ENCODE measurements at regions not wholly inside any gene's neighbourhood (a gene's known extent, or its start where the extent isn't known, plus 50 kb on each side); places are given as distances from the start of the nearest gene placed in this dataset.

GRCh38 chr1:163796394-163796821, 474.7 kb downstream of the NUF2 start:
- no peak for TF ChIP-seq CTCF (IDR thresholded peaks at IDR 0.05)
- no peak for TF ChIP-seq TEAD4 (CRISPR knock-in tag; IDR thresholded peaks at IDR 0.05)
- no peak for TF ChIP-seq FOXP4 (CRISPR knock-in tag; IDR thresholded peaks at IDR 0.05)
- TF ChIP-seq USF2 (CRISPR knock-in tag; IDR thresholded peaks at IDR 0.05): no peak
- TF ChIP-seq ESRRA (CRISPR knock-in tag; IDR thresholded peaks at IDR 0.05; ENCODE audit: borderline replicate concordance): no peak
- TF ChIP-seq TP53 (CRISPR knock-in tag; IDR thresholded peaks at IDR 0.05): no peak
- no peak for TF ChIP-seq TEAD1 (CRISPR knock-in tag; IDR thresholded peaks at IDR 0.05)
- TF ChIP-seq RELA (CRISPR knock-in tag; IDR thresholded peaks at IDR 0.05; ENCODE audit: borderline replicate concordance): no peak
- no peak for TF ChIP-seq ELF4 (CRISPR knock-in tag; IDR thresholded peaks at IDR 0.05; ENCODE audit: low read depth)
- no peak for TF ChIP-seq ATF2 (CRISPR knock-in tag; IDR thresholded peaks at IDR 0.05; ENCODE audit: borderline replicate concordance, low read depth)
- no peak for TF ChIP-seq CBFB (CRISPR knock-in tag; IDR thresholded peaks at IDR 0.05; ENCODE audit: low read depth)
- TF ChIP-seq PREB (CRISPR knock-in tag; IDR thresholded peaks at IDR 0.05; ENCODE audit: borderline replicate concordance): no peak
- no peak for TF ChIP-seq CREM (CRISPR knock-in tag; IDR thresholded peaks at IDR 0.05)

Data from WTC11 (cell line).